Fibroblast of mammary gland (primary cell): ENCODE measurements at regions not wholly inside any gene's neighbourhood (a gene's known extent, or its start where the extent isn't known, plus 50 kb on each side); places are given as distances from the start of the nearest gene placed in this dataset.
"Not testable (repeated sequence)": the region's sequence is repeated elsewhere in the genome, so short reads cannot be mapped to it uniquely, and the experiment has no call there.

Source experiments
- DNase-seq: peaks from one replicate; pipeline ENCODE4 v3.0.0-alpha.2; 2010; ENCODE audit warnings: low read depth
- H3K4me3 ChIP-seq: 2 replicates; pipeline ENCODE4 v1.5.1; 2011; ENCODE audit warnings: low read depth, mild to moderate bottlenecking, low read length, moderate library complexity; ENCODE audit not compliant: control insufficient read depth
- TF ChIP-seq, protein P1 (sequence below): conservative IDR thresholded peaks from 2 replicates; pipeline ENCODE4 v1.5.1; 2011; ENCODE audit warnings: low read depth, low read length, inconsistent platforms; ENCODE audit not compliant: control insufficient read depth, insufficient read depth

DNA sequence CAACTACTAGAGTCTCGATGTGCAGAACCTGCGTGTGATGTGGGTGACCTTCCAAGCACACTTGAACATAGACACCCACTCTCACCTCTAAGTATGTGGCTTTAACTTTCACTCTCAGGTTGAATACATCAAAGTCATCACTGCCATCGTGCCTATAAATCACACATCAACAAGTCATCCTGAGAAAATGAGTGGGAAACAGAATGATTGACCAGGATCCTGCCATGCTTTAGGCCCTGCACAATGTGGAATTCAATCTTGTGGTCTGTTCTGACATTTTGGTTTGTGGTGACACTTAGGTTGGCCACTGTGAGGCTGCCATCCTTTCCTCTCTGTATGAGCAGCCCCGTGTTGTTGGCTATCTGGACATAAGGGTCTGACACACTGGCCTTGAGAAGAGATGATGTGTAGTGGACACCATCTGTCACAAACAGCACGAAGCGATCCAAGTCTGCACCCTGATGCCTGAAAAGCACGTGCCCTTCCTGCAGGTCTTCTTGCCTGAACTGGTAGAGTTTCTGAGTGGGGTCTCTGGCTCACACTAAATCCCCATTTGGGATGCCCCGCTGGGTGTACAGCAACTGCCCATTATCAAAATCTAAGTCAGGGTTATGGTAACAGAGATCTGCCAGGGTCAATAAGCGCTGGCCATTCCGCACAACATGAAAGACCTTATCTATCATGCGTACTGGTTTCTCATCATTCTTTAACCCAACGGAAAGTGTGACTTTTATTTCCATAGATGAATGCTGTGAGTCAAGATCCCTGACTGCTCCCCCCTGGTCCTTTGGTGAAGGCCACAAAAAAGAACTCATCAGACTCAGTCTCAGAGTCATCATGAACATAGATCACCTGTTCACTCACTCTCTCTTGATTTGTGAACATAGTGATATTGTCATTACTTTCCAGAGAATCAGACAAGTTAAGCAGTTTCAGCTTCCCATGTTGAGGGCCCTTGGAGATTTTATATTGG is 116.6 kb downstream of the ESM1 start:
- H3K4me3 ChIP-seq, result no peak overlapping the region
- TF ChIP-seq, protein P1, sequence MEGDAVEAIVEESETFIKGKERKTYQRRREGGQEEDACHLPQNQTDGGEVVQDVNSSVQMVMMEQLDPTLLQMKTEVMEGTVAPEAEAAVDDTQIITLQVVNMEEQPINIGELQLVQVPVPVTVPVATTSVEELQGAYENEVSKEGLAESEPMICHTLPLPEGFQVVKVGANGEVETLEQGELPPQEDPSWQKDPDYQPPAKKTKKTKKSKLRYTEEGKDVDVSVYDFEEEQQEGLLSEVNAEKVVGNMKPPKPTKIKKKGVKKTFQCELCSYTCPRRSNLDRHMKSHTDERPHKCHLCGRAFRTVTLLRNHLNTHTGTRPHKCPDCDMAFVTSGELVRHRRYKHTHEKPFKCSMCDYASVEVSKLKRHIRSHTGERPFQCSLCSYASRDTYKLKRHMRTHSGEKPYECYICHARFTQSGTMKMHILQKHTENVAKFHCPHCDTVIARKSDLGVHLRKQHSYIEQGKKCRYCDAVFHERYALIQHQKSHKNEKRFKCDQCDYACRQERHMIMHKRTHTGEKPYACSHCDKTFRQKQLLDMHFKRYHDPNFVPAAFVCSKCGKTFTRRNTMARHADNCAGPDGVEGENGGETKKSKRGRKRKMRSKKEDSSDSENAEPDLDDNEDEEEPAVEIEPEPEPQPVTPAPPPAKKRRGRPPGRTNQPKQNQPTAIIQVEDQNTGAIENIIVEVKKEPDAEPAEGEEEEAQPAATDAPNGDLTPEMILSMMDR, result no peak
- DNase-seq, result no peak

DNA sequence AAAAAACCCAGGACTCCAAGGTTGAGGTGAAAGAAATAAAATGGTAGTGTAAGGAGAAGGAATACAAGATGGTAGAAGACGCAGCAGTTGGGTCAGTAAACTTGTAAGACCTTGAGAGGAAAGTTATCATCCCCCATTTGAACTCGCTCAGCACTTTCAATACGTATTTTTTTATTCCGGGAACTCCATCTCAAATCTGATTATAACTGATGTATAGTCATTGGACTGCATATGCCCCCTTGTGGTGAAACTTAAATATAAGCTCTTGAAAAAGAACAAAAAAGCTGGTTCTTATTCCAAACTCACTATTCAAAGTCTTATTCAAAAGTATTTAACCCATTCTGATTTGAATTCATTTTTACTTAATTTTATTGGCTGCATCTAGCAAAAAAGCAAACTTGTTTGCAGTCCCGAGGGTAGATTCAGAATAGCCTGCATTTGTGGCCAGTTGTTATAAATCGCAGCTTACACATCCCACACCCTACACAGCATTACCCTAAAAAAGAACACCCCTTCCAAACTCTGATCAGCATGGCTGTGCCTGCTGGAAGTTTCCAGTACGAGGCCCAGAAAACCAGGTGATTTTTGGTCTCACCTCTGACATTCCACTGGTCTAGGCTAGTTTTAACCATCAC is 118.0 kb downstream of the ESM1 start:
- TF ChIP-seq, protein P1, result peak; percentile 61
- peak; percentile 74 for DNase-seq
- no peak overlapping the region for H3K4me3 ChIP-seq

DNA sequence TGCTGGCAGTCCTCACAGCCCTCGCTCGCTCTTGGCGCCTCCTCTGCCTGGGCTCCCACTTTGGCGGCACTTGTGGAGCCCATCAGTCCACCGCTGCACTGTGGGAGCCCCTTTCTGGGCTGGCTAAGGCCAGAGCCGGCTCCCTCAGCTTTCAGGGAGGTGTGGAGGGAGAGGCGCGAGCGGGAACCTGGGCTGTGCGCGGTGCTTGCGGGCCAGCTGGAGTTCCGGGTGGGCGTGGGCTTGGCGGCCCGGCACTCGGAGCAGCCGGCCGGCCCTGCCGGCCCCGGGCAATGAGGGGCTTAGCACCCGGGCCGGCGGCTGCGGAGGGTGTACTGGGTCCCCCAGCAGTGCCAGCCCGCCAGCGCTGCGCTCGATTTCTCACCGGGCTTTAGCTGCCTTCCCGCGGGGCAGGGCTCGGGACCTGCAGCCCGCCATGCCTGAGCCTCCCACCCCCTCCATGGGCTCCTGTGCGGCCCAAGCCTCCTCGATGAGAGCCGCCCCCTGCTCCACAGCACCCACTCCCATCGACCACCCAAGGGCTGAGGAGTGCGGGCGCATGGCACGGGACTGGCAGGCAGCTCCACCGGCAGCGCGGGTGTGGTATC is 120.4 kb downstream of the ESM1 start:
- DNase-seq, H3K4me3 ChIP-seq: not testable (repeated sequence)

DNA sequence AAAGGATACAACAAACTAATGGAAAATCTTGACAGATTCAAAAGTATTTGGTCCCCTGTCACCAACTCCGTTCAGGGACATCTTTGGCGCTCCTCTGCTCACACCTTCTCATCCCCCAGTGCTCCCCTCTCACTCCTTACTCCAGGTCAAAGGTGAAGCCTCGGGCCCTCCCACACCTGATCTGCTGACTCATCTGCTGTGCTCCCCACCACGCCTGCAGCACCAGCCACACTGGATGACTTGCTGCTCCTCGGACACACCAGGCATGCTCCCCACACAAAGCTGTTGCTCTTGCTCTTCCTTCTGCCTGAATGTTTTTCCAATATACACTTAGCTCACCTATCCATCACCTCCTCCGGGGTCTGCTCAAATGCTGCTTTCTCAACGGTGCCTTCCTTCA is 123.4 kb downstream of the ESM1 start:
- H3K4me3 ChIP-seq, result no peak overlapping the region
- TF ChIP-seq, protein P1, result no peak
- no peak for DNase-seq

DNA sequence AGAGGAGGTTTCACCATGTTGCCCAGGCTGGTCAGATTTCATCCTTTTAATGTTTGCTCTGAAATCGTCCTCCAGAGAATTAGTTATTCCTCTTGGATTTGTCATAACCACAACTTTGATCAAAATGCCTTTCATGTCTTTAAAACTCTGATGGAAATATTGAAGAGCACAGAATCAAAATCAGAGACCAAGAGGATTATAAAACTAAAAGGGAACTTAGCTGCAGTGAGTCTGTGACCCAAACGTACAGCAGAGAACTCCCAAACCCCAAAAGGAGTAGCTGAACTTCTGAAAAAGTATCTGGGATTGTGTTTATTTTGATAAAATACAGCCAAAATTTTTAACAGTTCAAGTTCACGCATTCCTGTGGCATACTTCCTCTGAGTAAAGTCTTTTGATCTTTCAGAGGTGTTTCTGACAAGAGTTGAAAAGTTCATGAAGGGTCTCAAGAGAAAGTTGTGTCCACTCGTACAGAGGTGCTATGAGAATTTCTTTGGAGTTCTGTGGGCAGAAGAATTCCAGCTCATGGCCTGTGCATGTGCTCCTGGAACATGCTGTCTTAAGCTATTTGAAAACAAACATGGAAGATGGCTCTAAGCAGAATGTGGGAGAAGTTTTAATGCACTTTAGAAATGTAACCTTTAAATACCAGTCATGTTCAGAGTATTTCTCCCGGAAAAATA is 124.0 kb downstream of the ESM1 start:
- H3K4me3 ChIP-seq, result no peak overlapping the region
- peak; percentile 68 for DNase-seq
- TF ChIP-seq, protein P1, result no peak

DNA sequence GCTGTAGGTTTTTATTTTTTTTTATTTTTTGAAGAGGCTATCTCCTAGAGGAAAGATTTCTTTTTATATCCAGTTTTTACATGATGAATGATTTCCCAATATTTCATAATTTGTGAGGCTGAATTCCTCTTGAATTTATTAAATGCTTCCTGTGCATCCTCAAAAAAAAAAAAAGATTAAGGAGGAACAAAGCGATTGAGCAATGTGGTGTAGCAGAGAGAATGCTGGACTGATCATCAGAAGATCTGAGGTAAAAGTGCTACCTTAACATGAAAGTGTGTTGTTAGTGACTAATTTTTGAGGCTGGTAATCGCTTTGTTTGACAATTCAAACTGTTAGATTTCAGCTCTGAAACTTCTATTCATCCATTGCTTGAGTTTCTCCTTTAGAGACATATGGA is 125.1 kb downstream of the ESM1 start:
- TF ChIP-seq, protein P1, result no peak
- DNase-seq, result peak; percentile 61
- H3K4me3 ChIP-seq, result no peak overlapping the region
